GM12878 (cell line): ENCODE measurements at regions not wholly inside any gene's neighbourhood (a gene's known extent, or its start where the extent isn't known, plus 50 kb on each side); places are given as distances from the start of the nearest gene placed in this dataset.

Experiments
- ATAC-seq: fragments of 200-7000 bp; cut with Tn5 transposase; 3 replicates; pipeline ENCODE4 v1.9.1; 2020; ENCODE audit warnings: mild to moderate bottlenecking, moderate library complexity
- BruUV-seq: library from RNA; stranded (reverse); fragments of 400-500 nt; replicated peaks from 2 replicates; lab custom pipeline; 2021; lab: Mats Ljungman, UMichigan
- CTCF ChIA-PET: fragments of 300-600 bp; sonication (Branson Sonifier 250); formaldehyde crosslinking; extraction: SDS; loops from one replicate; lab custom pipeline; 2021; ENCODE audit warnings: inconsistent platforms; lab: Yijun Ruan, JAX
- POLR2A ChIA-PET: fragments of 350-600 bp; formaldehyde crosslinking; extraction: SDS; loops from one replicate; lab custom pipeline; 2021; ENCODE audit warnings: inconsistent platforms; lab: Charles Lee
- RAD21 ChIA-PET: fragments of 300-600 bp; sonication (Branson Sonifier 250); formaldehyde crosslinking; loops from one replicate; lab custom pipeline; 2023; ENCODE audit warnings: antibody characterized with exemption; ENCODE audit not compliant: unreplicated experiment; lab: Charles Lee
- SMC1A ChIA-PET: fragments of 300-600 bp; sonication (Branson Sonifier 250); formaldehyde crosslinking; loops from one replicate; lab custom pipeline; 2023; ENCODE audit not compliant: unreplicated experiment, uncharacterized antibody; lab: Charles Lee
- DNase-seq: peaks from one replicate; pipeline ENCODE4 v3.0.0-alpha.2; 2011; ENCODE audit warnings: low read depth, low spot score
- FAIRE-seq: peaks from 3 replicates; lab custom pipeline; 2011; peaks lifted over from hg19 to GRCh38; lab: Jason Lieb, UNC
- H2AFZ ChIP-seq: 2 replicates; pipeline ENCODE4 v1.6.0; 2011; ENCODE audit warnings: low read depth, low read length, control low read depth; ENCODE audit not compliant: control insufficient read depth
- H3K27ac ChIP-seq: 2 replicates; pipeline ENCODE4 v1.5.1; 2011; ENCODE audit warnings: control low read depth; ENCODE audit not compliant: control insufficient read depth, insufficient read depth
- H3K27me3 ChIP-seq, 2 experiments: replicated peaks in 1 of 2; 2 replicates each; pipeline versions ENCODE4 v1.6.0 to v1.6.1; 2011; ENCODE audit warnings: low read length in 1 of 2; ENCODE audit not compliant: control insufficient read depth in 2 of 2, insufficient read depth in 2 of 2
- H3K36me3 ChIP-seq, 2 experiments: 2 replicates each; pipeline ENCODE4 v1.5.1; 2011; ENCODE audit warnings: low read length in 1 of 2; ENCODE audit not compliant: control insufficient read depth in 2 of 2, insufficient read depth in 2 of 2
- H3K4me1 ChIP-seq: 2 replicates; pipeline ENCODE4 v1.6.1; 2011; ENCODE audit warnings: mild to moderate bottlenecking, low read length, moderate library complexity, mixed read lengths; ENCODE audit not compliant: control insufficient read depth, insufficient read depth
- H3K4me2 ChIP-seq: 2 replicates; pipeline ENCODE4 v1.6.0; 2011; ENCODE audit warnings: control low read depth; ENCODE audit not compliant: control insufficient read depth, insufficient read depth
- H3K4me3 ChIP-seq: fragments of 200-600 bp; sonication (generic); 2 replicates; pipeline ENCODE4 v1.5.1; 2016
- H3K79me2 ChIP-seq: 2 replicates; pipeline ENCODE4 v1.6.0; 2011; ENCODE audit warnings: low read length; ENCODE audit not compliant: control insufficient read depth, insufficient read depth
- H3K9ac ChIP-seq: 2 replicates; pipeline ENCODE4 v1.8.0; 2011; ENCODE audit warnings: low read length, control low read depth, mixed read lengths; ENCODE audit not compliant: control insufficient read depth, insufficient read depth
- H3K9me3 ChIP-seq: replicated peaks from 3 replicates; pipeline ENCODE4 v1.5.1; 2011; ENCODE audit warnings: mild to moderate bottlenecking, low read length; ENCODE audit not compliant: control insufficient read depth, insufficient read depth
- H4K20me1 ChIP-seq: 2 replicates; pipeline ENCODE4 v1.6.0; 2011; ENCODE audit not compliant: control insufficient read depth, insufficient read depth
- ATF7 ChIP-seq: fragments of 450-650 bp; IDR thresholded peaks from 2 replicates; pipeline ENCODE4 v1.6.1; 2016; ENCODE audit warnings: low read depth, mild to moderate bottlenecking
- BRCA1 ChIP-seq: IDR thresholded peaks from 2 replicates; pipeline ENCODE4 v1.6.1; 2011; ENCODE audit warnings: low read depth, low read length, improper control_type of control experiment
- MYB ChIP-seq: fragments of 150-350 bp; IDR thresholded peaks from 2 replicates; pipeline ENCODE4 v1.6.1; 2014; ENCODE audit warnings: mild to moderate bottlenecking, low read depth, low read length, borderline replicate concordance
- NFYA ChIP-seq: IDR thresholded peaks from 2 replicates; pipeline ENCODE4 v1.6.1; 2011; ENCODE audit warnings: low read depth, mild to moderate bottlenecking, low read length, improper control_type of control experiment, borderline replicate concordance
- RELA ChIP-seq: fragments of 450-650 bp; IDR thresholded peaks from 2 replicates; pipeline ENCODE4 v1.8.0; 2014; ENCODE audit warnings: borderline replicate concordance; ENCODE audit not compliant: partially characterized antibody
- SP1 ChIP-seq: IDR thresholded peaks from one replicate; pipeline ENCODE4 v1.6.1; 2011; ENCODE audit warnings: low read depth, low read length
- TCF12 ChIP-seq: IDR thresholded peaks from 2 replicates; pipeline ENCODE4 v1.6.1; 2011; ENCODE audit warnings: low read depth, mild to moderate bottlenecking, low read length
- WGBS: methylation state at CpG from one replicate; pipeline ENCODE4 v1.1.6; 2016; ENCODE audit warnings: low lambda C conversion rate; ENCODE audit not compliant: insufficient replicate concordance, insufficient coverage; ENCODE audit errors: missing lambda C conversion rate; 5-methylcytosine and 5-hydroxymethylcytosine counted together
- in situ Hi-C: fragments of 300-500 bp; cut with MboI; formaldehyde crosslinking; loops from 9 replicates; pipeline ENCODE4 v1.14.3; 2018; ENCODE audit warnings: mixed read lengths
- intact Hi-C: fragments of 100-400 bp; cut with micrococcal nuclease; formaldehyde crosslinking; loops from one replicate; pipeline ENCODE4 v1.14.2; 2022; ENCODE audit not compliant: unreplicated experiment
- TF ChIP-seq, protein P1 (sequence below): IDR thresholded peaks from 2 replicates; pipeline ENCODE4 v1.6.1; 2011; ENCODE audit warnings: mild to moderate bottlenecking, low read depth, low read length, moderate library complexity; ENCODE audit not compliant: insufficient replicate concordance

DNA sequence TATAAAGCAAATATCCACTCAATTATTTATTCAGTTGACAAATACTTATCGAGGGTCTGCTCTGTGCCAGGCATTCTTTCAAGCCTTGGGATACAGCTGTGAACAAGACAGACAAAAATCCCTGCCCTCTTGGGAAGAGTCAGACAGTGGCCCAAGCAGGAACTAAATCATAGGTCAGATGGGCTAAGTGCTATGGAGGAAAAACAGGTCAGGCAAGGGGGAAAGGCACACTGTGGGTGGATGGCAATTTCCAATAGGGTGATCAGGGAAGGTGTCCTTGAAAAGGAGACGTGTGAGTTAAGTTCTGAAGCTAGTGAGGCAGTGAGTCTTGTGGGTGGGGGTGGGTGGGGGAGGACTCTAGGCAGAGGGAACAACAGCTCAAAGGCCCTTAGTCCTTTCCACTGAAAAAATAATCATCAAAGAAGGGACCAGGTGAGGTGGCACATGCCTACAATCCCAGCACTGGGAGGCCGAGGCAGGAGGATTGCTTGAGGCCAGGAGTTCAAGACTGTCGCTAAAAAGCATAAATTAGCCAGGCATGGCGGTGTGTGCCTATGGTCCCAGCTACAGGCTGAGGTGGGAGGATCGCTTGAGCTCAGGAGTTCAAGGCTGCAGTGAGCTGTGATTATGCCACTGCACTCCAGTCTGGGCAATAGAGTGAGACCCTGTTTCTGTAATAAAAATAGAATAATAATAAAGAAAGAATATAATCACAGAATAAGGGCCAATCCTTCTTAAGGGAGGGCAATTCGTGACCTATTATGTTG, 95.2 kb upstream of the CPEB4 start:
- SMC1A ChIA-PET, result interaction anchor here (1.0 to 12.0 kb wide), 4 partner anchors 13 to 166 kb away, joined by 3 to 271 read pairs (median 4); no protein-coding TSS in a partner anchor
- Histone ChIP-seq H3K4me1 (peaks cover 28% of the 10 kb centered on the region), H3K27me3 (no peaks in the 10 kb centered on the region), H3K27ac (no peak overlapping the region), H3K9ac (no peak overlapping the region), H3K4me3 (no peak overlapping the region), H3K4me2 (no peak overlapping the region), H3K36me3 (no peaks in the 10 kb centered on the region), H3K9me3 (no peaks in the 10 kb centered on the region), H3K79me2 (no peaks in the 10 kb centered on the region), H4K20me1 (no peaks in the 10 kb centered on the region), H2AFZ (no peak overlapping the region)
- RAD21 ChIA-PET, result no interaction called here
- CTCF ChIA-PET, result no interaction called here
- DNase-seq (no peak), ATAC-seq (no peak), FAIRE-seq (no peak)
- intact Hi-C loops, result no loop called here
- no peak for TF ChIP-seq RELA
- TF ChIP-seq NFYA, result no peak
- TF ChIP-seq BRCA1, result no peak
- no peak for TF ChIP-seq MYB
- TF ChIP-seq SP1, result no peak
- TF ChIP-seq, protein P1, sequence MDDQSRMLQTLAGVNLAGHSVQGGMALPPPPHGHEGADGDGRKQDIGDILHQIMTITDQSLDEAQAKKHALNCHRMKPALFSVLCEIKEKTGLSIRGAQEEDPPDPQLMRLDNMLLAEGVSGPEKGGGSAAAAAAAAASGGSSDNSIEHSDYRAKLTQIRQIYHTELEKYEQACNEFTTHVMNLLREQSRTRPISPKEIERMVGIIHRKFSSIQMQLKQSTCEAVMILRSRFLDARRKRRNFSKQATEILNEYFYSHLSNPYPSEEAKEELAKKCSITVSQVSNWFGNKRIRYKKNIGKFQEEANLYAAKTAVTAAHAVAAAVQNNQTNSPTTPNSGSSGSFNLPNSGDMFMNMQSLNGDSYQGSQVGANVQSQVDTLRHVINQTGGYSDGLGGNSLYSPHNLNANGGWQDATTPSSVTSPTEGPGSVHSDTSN, result no peak
- no peak for TF ChIP-seq TCF12
- no peak for TF ChIP-seq ATF7
- POLR2A ChIA-PET, result no interaction called here
- WGBS, result 80% methylated on average over 7 of the region's 7 CpGs
- in situ Hi-C loops, result no loop called here
- BruUV-seq, result no TSS peak
